GDM1 (cell line): ENCODE measurements at regions not wholly inside any gene's neighbourhood (a gene's known extent, or its start where the extent isn't known, plus 50 kb on each side); places are given as distances from the start of the nearest gene placed in this dataset.

Experiments used
- DNase-seq: peaks from one replicate; lab custom pipeline; 2025; lab: John Stamatoyannopoulos, UW

DNA sequence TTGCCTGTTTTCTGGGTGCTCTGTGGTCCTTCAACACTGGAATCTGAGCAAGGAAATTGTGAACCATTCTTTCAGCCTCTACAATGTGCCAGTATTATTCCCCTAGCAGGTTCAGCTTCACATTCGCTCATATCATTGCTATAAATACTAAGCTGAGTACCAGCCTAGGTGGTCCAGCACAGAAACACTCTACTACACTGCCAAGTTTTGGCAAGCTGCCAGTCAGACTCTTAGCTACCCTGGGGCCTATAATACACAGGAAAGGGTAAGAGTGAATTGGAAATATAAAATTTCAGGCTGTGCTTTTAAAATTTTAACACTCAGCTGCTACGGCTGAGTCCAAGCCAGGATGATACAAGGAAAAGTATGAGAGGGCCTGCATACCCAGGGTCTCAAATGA is 49.9 kb upstream of the PPP1R3A start:
- DNase-seq = no peak
